GM19238 (cell line): ENCODE measurements at regions not wholly inside any gene's neighbourhood (a gene's known extent, or its start where the extent isn't known, plus 50 kb on each side); places are given as distances from the start of the nearest gene placed in this dataset.

Source experiments
- DNase-seq: peaks from one replicate; pipeline ENCODE4 v3.0.0; 2011; ENCODE audit warnings: low spot score; ENCODE audit not compliant: insufficient read length

- no peak for DNase-seq
Measured at GRCh38 chr14:42856106-42856505, 1249.4 kb downstream of the LRFN5 start.

GRCh38 chr14:42855085-42855484 lies 1248.4 kb downstream of the LRFN5 start:
- DNase-seq = no peak

- no peak for DNase-seq
Measured at GRCh38 chr14:42854061-42854460, 1247.4 kb downstream of the LRFN5 start.

GRCh38 chr14:42848652-42849051 lies 1242.0 kb downstream of the LRFN5 start:
- DNase-seq = no peak

- DNase-seq = no peak
Measured at GRCh38 chr14:42814817-42815216, 1208.1 kb downstream of the LRFN5 start.

- no peak for DNase-seq
Measured at GRCh38 chr14:42806909-42807315, 1200.2 kb downstream of the LRFN5 start.

GRCh38 chr14:42804141-42804540 lies 1197.5 kb downstream of the LRFN5 start:
- DNase-seq = no peak

GRCh38 chr14:42802346-42802745 lies 1195.7 kb downstream of the LRFN5 start:
- DNase-seq = no peak

- no peak for DNase-seq
Measured at GRCh38 chr14:42792166-42792565, 1185.5 kb downstream of the LRFN5 start.

- no peak for DNase-seq
Measured at GRCh38 chr14:42782754-42783153, 1176.1 kb downstream of the LRFN5 start.

GRCh38 chr14:42778984-42779383 lies 1172.3 kb downstream of the LRFN5 start:
- DNase-seq = no peak

GRCh38 chr14:42750771-42751170 lies 1144.1 kb downstream of the LRFN5 start:
- no peak for DNase-seq

- DNase-seq = no peak
Measured at GRCh38 chr14:42742084-42742483, 1135.4 kb downstream of the LRFN5 start.

GRCh38 chr14:42736408-42736807 lies 1129.7 kb downstream of the LRFN5 start:
- no peak for DNase-seq

- DNase-seq = no peak
Measured at GRCh38 chr14:42734041-42734440, 1127.4 kb downstream of the LRFN5 start.

- DNase-seq = no peak
Measured at GRCh38 chr14:42732005-42732404, 1125.3 kb downstream of the LRFN5 start.

GRCh38 chr14:42731480-42731879 lies 1124.8 kb downstream of the LRFN5 start:
- DNase-seq = no peak

GRCh38 chr14:42729681-42730080 lies 1123.0 kb downstream of the LRFN5 start:
- DNase-seq = no peak

GRCh38 chr14:42719391-42719790 lies 1112.7 kb downstream of the LRFN5 start:
- DNase-seq = no peak

GRCh38 chr14:42715316-42715715 lies 1108.6 kb downstream of the LRFN5 start:
- DNase-seq = no peak

GRCh38 chr14:42710071-42710470 lies 1103.4 kb downstream of the LRFN5 start:
- DNase-seq = no peak

- no peak for DNase-seq
Measured at GRCh38 chr14:42703501-42703900, 1096.8 kb downstream of the LRFN5 start.

- DNase-seq = no peak
Measured at GRCh38 chr14:42687421-42687820, 1080.7 kb downstream of the LRFN5 start.

GRCh38 chr14:42683707-42684106 lies 1077.0 kb downstream of the LRFN5 start:
- DNase-seq = no peak
